ENCODE measurements at regions not wholly inside any gene's neighbourhood (a gene's known extent, or its start where the extent isn't known, plus 50 kb on each side); places are given as distances from the start of the nearest gene placed in this dataset.
A peak's percentile ranks its signal among the peaks of the same experiment; 100 is the strongest.

DNA sequence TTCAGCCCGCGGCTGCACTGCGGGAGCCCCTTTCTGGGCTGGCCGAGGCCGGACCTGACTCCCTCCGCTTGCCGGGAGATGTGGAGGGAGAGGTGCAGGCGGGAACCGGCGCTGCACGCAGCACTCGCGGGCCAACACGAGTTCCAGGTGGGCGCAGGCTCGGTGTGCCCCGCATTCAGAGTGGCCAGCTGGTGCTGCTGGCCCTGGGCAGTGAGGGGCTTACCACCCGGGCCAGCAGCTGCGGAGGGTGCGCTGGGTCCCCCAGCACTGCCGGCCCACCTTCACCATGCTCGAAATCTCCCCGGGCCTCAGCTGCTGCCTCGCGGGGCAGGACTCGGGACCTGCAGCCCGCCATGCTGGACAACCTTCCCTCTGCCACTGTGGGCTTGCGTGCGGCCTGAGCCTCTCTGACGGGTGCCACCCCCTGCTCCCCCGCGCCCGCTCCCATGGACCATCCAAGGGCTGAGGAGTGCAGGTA is 733.5 kb upstream of the CCDC54 start:
- DNase-seq, result no peak

DNA sequence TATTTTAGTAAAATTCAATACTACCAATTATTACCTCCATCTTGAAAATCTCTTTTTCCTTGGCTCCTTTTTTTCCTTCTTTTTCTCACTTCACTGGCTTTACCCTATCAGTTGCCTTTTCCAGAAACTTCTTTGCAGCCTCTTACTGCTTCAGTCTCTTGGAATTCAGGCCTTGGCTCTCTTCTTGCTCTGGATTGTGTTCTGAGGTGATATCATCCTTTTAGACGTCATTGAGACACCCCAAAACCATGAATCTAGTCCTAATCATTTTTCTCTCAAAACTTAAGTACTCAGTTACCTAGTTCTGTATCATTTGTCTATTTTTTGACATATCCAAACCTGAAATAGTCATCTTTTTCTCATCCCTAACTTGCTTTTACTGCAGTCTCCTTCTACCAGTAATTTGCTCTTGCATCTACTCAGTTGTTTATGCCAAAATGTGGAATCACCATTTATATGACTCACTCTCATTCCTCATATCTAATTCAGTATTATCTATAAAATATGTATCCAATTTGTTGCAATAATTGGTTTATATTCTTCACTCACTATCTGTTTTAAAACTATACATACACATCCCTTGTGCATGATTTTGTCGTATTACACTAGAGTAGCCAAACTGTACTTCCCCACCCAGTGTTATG is 703.2 kb upstream of the CCDC54 start:
- no peak for DNase-seq

DNA sequence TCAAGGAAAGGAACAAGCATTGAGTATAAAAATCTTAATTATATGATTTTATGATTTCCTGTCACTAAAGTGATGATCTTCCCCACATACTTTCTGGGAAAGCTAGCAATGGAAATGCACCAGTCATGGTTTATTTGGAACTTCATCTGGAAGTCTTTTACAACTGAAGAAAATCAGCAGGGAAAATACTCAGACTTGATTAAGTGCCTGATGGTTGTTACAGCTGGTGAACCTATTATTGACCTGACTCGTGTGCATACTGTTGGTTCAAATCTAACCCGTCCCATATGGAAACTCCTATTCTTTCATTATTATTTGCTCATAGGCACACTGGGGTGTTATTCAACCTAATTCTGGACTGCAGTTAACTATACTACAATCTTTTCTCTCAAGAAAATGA is 701.8 kb upstream of the CCDC54 start:
- DNase-seq, result no peak

DNA sequence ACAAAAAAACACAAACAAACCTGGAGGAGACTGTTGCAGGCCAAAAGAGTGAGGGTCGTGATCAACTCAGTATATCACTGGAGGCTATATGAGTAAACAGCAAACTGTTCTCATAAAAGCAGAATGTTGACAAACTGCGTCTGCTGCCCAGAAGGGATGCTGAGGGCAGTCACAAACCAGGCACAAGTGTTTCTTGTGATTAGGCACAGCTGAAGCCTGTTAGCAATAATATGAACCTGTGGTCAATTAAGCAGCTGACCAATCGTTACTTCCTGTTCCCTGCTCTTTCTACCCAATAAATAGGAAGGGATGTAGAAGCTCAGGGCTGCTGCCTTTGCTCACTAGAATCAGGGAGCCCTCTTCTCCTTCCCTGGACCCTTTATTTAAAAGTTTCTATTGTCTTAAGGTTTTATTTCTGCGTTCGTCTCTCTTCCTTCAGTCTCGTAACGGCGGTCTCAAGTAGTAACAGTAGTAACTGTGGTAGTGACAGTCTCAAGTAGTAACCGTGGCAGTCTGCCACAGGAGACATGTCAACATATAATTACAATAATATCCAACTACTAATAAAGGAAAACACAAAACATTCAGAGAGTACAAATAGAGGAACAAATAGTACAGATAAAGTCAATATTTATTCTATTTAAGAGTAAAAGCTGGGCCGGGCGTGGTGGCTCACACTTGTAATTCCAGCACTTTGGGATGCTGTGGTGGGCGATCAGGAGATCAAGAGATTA is 698.4 kb upstream of the CCDC54 start:
- DNase-seq, result peak; percentile 14

DNA sequence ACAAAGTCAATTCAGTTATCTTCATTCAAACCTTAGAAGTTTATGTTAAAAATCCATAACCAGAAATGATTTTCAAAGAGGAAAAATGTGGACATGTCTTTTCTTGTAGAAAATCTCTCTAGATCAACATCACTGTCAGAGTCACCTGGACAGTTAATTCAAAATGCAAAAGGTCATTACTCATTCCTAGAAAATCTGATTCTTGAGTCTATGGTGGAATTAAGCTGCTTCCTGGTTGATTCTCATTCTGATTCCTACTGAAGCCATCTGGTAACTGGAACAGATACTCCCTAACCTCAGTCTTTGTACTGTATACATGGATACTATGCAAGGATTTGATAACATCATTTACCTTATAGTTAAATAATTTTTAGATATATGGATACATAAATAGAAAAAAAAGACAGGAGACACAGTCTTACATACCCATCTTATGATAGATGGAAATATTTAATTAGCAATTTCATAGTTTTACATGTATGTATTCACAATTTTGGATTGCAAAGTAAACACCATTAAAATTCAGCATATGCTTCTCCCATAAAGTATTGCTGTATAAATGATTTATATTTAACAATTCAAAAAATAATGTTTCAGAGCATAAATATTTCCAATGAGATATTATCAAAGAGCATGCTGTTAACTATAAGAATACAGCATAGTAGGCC is 693.2 kb upstream of the CCDC54 start:
- DNase-seq, result no peak

DNA sequence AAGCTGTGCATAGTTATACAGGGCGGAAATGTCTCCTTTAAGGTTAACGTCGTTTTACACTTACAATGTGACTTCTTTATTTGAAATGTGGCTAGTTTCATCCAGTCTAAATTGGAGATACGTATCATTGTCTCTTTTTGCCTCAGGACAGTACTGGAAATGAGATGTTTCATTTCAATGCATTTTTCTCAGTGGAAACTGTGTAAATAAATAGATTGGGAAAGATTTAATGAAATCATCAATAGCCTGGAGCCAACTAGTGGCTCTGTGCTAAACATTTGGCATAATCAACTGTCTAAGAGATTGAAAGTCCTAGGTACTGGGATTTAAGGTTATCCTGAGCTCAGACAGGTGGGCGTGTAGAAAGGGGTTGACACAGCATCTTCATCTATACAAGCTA is 691.5 kb upstream of the CCDC54 start:
- no peak for DNase-seq

DNA sequence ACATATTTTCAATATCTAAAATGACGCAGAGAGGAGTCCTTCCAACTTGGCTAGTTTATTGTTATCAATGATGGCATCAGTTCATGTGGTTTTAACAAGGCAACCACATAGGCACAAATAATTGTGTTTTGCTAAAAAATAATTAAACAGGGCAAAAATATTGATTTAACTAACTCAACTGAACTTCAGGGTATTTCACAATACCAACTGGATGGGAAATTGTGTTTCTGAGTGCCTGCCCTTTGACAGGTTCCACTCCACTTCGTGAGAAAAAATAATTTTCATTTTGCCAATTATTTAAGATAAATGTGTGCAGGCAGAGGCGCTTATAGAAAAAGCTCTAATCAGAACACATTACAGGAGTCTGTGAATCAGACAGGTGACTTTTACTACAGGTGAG is 689.3 kb upstream of the CCDC54 start:
- DNase-seq, result no peak

DNA sequence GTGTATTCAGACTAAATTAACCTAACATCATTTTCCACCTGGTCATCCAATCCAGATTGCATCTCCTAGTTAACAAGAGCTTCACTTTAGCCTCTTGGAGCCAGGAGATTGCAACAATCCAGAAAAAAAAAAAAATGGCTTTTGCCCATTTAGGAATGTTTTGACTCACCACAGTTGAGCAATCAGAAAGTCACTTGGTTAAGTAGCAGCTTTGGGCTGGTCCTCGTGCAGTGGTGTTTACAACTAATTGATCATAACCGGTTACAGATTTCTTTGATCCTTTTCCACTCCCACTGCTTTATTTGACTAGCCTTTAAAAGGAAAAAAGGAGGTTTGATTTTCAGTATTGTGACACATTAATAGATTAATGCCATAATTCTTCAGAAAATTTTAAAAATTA is 688.8 kb upstream of the CCDC54 start:
- DNase-seq, result no peak

DNA sequence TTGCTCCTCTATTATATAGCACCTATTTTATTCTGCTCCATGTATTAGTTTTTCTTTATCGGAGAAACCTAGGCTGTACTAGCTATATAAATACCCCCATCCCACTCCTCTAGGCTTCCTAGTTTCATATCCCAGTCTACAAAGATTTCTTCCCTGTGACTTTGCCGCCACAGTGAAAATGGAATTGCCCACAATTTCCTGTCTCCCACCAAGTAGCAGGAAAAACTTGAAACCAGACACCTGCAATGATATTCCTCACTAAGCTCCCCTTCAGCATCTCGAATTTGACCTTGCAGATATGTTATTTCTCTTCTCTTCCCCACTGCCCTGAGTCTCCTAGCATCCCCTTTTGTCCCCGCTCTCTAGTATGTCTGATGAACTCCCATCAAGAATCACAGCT is 685.8 kb upstream of the CCDC54 start:
- no peak for DNase-seq

DNA sequence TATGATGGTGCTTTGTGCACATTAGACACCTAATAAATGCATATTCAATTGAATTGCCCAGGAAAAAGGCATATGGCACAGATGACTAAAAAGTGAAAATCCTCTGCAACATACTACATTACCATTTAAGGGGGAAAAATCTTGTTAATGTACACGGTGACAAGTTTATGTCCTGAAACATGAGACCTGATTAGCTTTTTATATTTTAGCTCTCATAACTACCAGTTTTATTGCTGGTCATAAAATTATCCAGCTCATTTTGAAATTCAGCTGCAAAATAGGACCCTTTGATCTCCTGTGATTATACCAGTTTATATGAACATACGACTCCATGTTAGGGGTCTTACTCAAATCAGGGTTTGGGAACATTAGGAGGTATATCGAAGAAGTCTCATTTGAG is 684.6 kb upstream of the CCDC54 start:
- DNase-seq, result no peak

DNA sequence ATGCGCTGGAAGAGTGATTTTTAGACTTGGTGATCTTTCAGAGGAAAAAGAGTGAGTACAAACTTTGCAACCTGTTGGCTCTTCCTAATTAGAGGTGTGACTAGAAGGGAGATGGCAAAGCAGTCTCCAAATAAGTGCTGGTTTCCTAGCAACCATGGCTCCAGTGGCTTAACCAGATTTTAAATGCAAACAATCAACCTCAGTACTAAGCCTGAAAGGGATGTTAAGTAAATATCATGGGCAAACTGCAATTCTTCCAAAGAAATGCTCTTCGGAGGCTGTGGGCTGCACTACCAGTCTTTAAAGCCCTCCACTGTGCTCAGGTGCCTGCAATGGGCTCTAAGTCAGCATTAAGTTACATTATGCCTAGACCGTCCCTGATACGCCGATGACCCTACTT is 678.1 kb upstream of the CCDC54 start:
- DNase-seq, result peak; percentile 94

DNA sequence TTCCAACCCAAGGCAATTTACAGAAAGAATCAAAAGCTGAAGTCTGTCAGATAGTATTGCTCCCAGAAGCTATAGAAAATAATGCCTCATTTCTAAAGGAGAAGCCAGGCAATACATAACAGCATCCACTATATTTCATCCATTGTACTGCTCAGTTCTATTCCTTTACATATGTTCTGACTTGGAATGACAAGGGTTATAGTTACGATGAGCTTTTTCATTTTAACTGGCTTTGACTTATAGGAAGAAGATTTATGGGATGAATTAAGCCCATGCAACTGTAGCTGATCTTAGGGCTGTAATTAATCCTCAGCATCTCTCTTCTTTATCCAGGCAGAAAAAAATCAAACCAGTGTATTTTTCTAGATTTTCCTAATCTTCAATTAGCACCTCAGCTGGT is 676.3 kb upstream of the CCDC54 start:
- no peak for DNase-seq

DNA sequence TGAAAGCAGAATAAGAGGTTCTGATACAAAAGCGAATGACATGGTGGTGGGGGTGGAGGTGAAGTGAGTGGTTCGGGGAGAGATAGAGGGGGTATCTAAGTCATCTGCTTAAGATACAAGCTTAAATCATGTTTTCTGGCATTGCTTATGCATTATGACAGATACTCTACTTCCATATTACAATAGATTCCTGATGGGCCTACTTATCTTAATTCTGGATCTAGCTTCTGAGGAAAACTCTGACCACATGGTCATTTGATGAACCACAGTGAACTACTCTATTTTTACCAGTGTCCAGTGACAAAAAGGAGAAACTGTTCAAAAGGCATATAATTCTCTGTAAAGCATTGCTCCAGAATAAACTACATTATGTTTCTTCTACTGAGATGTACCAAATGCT is 673.7 kb upstream of the CCDC54 start:
- no peak for DNase-seq

DNA sequence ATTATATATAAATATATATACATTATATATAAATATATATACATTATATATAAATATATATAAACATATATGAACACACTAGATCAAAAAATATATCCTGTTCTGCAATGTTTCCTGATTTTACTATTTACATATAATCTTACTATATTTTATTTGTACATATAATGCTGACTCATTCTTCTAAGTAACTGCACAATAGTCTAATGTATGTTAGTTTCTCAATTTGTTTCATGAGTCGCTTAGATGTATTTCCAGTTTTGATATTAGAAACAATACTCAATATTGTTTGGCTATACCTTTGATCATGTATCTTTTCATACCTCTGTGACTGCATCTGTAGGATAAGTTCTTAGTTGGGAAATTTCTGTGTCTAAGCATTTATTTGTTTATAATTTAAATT is 669.9 kb upstream of the CCDC54 start:
- DNase-seq, result no peak

DNA sequence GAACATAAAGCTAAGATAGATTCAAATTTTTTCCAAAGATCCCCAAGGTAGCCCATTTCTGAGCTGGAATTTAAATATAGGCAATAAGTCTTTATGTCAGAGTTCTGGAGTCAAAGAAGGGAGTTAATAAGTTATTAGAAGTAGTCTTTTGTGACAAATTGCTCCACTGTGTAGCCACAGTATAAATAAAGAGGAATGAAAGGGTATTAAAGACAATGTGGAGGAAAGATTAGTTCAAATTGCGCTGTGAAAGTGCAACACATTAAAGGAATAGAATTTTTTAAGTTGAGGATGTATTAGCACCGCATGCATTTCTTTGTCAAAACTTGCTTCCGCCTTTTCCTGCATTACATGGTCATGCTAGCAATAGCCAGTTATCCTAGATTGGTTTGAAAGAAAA is 666.6 kb upstream of the CCDC54 start:
- DNase-seq, result no peak

DNA sequence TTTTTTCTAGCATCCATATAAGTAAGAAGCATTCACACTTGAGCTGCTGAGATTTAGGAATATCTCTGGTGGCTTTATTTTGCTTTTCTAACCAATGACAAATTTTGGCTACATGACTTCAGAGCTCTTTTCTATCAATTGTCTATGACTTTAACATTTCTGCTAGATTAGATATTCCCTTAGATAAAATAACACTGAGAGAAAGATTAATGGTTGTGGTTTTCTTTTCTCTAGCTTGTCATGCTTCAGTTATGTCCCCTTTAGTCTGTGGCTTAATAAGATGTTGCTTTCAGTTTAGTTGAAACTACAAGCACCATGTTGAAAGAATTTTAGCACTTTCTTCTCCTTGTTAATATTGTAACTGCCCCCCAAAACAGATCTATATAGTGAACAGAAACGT is 665.6 kb upstream of the CCDC54 start:
- DNase-seq, result no peak

DNA sequence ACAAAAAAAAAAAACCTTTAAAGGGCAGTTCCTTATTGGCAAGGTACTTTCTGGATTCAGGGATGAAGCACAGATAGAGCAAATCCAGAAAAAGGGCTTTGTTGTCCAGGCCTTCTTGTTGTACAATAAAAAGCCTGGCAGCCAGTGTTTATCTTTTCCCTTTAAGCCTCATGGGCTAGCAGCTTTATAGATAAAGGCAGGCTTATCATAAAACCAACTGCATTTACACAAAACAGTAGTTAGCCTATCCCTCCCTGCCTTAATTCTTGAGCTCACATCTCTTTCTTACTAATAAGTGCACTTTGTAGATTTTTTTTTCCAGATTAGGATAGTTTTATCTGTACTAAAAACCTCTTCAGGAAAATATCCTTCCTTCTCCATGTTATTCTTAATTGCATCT is 662.8 kb upstream of the CCDC54 start:
- no peak for DNase-seq

DNA sequence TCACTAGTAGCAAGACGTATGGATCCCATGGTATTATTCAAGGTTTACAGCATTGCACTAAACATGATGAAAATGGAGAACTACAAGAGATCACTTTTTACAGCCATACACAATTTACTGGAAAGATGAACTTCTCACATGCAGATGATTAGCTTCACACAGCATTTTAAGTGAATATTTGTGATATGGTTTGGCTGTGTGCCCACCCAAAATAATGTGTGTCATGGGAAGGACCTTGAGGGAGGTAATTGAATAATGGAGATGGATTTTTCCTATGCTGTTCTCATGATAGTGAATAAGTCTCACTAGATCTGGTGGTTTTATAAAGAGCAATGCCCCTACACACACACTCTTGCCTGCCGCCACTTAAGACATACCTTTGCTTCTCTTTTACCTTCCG is 662.0 kb upstream of the CCDC54 start:
- DNase-seq, result no peak

DNA sequence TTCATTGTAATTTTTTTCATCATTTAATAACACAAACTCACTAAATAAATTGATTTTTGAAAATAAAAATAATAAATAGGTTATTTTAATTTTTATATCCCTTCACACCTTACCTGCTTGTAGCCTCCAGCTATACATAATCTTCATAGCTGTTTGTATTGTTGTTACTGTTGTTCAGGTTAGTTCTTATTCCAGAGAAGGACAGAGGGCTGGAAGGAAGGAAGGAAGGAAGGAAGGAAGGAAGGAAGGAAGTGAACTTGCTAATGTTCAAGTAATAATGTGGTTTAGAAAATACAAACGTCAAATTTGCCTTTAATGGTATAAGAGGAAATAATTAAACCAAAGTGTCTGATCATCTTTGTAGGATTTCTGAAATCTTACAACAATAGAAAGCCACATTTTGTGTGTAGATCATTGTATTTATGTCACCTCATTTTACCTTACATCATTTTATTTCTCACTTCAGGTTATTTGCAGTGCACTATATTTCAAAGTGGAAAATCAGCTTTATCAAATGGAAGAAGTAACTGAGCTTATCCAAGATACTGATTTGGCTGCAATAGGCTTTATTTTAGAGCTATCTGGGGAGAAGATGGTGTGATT is 660.0 kb upstream of the CCDC54 start:
- DNase-seq, result no peak

DNA sequence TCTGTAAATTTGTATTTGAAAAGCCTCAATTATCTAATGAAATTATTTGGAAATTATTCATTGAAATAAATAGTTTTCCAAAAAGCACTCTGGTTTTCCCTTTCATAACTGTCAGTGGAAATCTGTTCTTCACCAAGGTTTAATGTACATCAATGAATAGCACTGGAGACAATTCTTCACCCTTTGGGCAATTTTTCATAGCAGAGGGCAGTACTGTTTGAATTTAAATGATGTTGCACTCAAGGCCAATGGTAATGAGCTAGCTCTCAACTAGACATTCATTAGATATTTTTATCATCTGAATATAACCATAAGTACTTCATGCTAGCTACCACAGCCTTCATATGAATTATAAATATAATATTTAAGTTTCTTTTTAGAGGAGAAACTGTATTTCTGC is 658.2 kb upstream of the CCDC54 start:
- DNase-seq, result no peak

DNA sequence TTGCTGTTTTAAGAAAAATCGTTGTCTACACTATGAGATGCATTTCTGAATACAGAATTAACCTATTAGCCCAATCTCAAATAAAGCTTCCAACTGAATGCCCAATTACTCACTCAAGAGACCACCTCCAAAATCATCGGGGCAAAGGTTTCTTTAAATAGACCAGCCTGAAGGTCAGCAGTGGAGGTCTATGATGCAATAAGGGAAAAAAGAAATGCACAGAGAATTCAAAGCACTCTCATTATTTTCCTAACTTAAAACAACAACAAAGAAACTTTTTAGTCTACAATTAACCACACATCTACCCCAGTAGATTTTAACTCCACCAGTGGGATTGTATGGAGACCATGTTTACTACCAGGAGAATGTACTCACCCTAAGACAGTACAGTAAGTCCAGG is 657.7 kb upstream of the CCDC54 start:
- DNase-seq, result no peak

DNA sequence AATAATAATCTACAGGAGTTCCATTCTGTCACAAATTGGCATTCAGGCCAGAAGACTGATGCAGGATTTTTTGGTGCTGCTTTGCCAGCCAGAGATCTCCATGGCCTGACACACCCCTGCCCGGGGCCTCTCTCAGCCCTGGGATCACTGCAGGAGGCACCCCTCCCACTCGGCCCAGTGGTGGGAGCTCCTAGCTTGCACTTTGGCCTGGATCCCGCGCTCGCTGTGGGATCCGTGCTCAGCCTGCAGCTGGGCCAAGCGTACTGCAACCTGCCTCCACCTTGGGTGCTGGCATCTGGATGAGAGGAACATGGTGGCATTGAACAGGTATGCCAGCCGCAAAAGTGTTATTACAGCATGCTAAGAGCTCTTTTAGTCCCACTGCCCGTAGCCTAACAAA is 656.7 kb upstream of the CCDC54 start:
- no peak for DNase-seq

DNA sequence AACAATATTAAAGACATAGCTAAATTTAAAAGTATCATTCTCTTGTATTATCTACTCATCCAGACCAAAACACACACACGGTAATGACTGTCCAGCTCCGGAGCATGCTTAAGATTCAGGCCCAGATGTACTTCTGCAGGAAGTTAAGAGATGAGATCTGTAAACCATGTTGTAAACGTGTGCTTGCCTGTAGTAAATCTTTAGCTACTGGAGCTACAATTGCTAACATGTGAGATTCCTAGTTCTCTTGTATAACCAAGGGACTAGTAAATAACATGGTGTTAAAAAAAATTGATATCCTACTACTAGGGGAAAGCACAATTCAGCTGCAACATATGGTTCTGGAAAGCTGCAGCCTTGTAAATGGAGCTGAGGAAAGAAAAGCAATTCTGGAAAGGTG is 651.7 kb upstream of the CCDC54 start:
- no peak for DNase-seq
